ENCODE measurements at regions not wholly inside any gene's neighbourhood (a gene's known extent, or its start where the extent isn't known, plus 50 kb on each side); places are given as distances from the start of the nearest gene placed in this dataset.
"Not testable (repeated sequence)": the region's sequence is repeated elsewhere in the genome, so short reads cannot be mapped to it uniquely, and the experiment has no call there.

DNA sequence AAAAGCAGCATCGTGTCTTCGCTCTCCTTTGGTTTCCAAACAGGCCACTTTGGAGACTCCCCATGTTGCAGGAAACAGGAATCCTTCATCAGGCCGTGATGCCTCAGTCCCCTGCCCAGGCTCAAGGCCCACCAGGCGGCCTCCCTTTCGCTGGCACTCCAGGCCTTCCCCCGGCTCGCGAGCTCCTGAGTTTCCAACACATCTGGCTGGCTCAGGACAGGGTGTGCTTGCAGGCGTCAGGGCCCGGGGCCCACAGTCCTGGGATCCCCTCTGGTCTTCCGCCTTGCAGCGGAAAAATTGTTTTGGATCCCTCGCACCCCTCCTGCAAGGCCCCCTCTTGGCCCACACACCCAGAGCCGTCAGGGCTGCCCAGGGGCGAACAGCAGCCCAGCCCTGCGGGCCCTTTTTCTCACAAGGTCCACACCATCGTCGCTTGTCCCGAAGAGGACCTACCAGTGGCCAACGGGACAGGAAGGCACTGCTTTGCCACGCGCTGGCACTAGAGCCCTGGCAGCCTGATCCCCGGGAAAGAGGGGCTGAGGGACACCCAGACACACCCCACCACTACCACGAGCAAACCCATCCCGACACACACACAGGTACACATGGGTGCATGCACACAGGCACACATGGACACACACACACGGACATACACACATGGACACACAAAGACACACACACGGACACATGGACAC, 1930.9 kb upstream of the DEFB115 start:
- DNase-seq (ENCODE audit: low read depth), result no peak
- H3K4me3 ChIP-seq (replicated peaks; ENCODE audit: low read depth, low read length), result no peak overlapping the region
- TF ChIP-seq, protein P1, sequence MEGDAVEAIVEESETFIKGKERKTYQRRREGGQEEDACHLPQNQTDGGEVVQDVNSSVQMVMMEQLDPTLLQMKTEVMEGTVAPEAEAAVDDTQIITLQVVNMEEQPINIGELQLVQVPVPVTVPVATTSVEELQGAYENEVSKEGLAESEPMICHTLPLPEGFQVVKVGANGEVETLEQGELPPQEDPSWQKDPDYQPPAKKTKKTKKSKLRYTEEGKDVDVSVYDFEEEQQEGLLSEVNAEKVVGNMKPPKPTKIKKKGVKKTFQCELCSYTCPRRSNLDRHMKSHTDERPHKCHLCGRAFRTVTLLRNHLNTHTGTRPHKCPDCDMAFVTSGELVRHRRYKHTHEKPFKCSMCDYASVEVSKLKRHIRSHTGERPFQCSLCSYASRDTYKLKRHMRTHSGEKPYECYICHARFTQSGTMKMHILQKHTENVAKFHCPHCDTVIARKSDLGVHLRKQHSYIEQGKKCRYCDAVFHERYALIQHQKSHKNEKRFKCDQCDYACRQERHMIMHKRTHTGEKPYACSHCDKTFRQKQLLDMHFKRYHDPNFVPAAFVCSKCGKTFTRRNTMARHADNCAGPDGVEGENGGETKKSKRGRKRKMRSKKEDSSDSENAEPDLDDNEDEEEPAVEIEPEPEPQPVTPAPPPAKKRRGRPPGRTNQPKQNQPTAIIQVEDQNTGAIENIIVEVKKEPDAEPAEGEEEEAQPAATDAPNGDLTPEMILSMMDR (IDR thresholded peaks at IDR 0.05; ENCODE audit: low read length, missing control alignments), result no peak

- H3K4me3 ChIP-seq (replicated peaks; ENCODE audit: low read depth, low read length); DNase-seq (ENCODE audit: low read depth): not testable (repeated sequence)
These were observed 1929.7 kb upstream of the DEFB115 start for GRCh38 chr20:29327600-29328420.

GRCh38 chr20:29330429-29331115, 1926.9 kb upstream of the DEFB115 start:
- DNase-seq (ENCODE audit: low read depth); H3K4me3 ChIP-seq (replicated peaks; ENCODE audit: low read depth, low read length): not testable (repeated sequence)

GRCh38 chr20:29349836-29350235, 1907.6 kb upstream of the DEFB115 start:
- TF ChIP-seq, protein P1 (IDR thresholded peaks at IDR 0.05; ENCODE audit: low read length, missing control alignments), result no peak
- DNase-seq (ENCODE audit: low read depth), result no peak
- no peak overlapping the region for H3K4me3 ChIP-seq (replicated peaks; ENCODE audit: low read depth, low read length)

- not testable (repeated sequence) for H3K4me3 ChIP-seq (replicated peaks; ENCODE audit: low read depth, low read length); DNase-seq (ENCODE audit: low read depth)
These were observed 1881.5 kb upstream of the DEFB115 start for GRCh38 chr20:29375937-29376336.

DNA sequence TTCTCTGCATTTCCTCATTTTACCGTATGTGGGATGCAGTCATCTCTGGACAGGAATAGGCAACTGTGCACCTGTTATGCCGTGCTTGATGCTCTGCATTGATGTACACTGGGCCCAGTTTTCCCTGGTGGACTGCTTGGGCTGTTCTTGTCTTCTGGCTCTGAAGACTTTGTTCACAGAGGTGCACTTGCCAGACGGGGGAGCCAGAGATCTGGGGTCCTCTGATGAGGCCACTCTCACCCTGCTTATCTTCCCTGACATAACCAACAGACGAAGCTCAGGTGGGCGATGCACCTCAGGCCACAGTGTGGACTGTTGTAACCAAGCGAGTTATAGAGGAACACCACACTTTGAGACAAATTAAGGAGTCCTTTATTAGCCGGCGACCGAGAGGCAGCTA, 1864.6 kb upstream of the DEFB115 start:
- not testable (repeated sequence) for DNase-seq (ENCODE audit: low read depth); H3K4me3 ChIP-seq (replicated peaks; ENCODE audit: low read depth, low read length)

- TF ChIP-seq, protein P1 (IDR thresholded peaks at IDR 0.05; ENCODE audit: low read length, missing control alignments), result no peak
- no peak overlapping the region for H3K4me3 ChIP-seq (replicated peaks; ENCODE audit: low read depth, low read length)
- no peak for DNase-seq (ENCODE audit: low read depth)
These were observed 1849.3 kb upstream of the DEFB115 start for GRCh38 chr20:29408034-29408695.

GRCh38 chr20:29408707-29409106, 1848.8 kb upstream of the DEFB115 start:
- not testable (repeated sequence) for H3K4me3 ChIP-seq (replicated peaks; ENCODE audit: low read depth, low read length); DNase-seq (ENCODE audit: low read depth)

DNA sequence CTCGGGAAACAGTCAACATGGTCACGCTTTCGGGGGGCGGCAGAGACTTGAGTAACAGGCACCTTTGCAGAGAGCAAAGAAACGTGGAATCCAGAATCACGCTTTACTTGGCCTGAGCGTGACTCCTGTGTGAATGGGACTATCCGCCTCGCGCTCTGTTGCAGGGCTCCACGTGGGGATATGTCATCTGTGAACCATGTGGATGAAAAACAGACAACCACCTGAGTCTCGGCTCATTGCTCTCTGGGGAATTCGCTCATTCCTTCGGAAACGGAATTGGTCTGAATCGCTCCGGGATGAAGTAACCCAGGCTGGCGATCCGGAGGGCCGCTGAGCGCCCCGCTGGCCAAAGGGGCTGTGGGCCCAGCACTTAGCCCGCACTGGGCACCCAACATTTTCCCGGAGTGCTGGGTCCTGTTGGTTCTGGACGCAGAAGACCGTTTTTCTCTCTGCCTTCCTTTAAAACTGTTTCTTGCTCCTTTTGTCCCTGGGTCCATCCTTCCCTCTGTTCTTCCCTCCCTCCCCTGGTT, 1848.2 kb upstream of the DEFB115 start:
- not testable (repeated sequence) for H3K4me3 ChIP-seq (replicated peaks; ENCODE audit: low read depth, low read length); DNase-seq (ENCODE audit: low read depth)
